HepG2 (cell line): ENCODE measurements at regions not wholly inside any gene's neighbourhood (a gene's known extent, or its start where the extent isn't known, plus 50 kb on each side); places are given as distances from the start of the nearest gene placed in this dataset.

Experiments
- BHLHE40 ChIP-seq: IDR thresholded peaks from 2 replicates; pipeline ENCODE4 v1.6.1; 2011; ENCODE audit warnings: low read length, improper control_type of control experiment
- KDM1A ChIP-seq: IDR thresholded peaks from 2 replicates; pipeline ENCODE4 v1.6.1; 2016; ENCODE audit warnings: missing compliant biosample characterization
- REPIN1 ChIP-seq: sonication (generic); formaldehyde crosslinking; IDR thresholded peaks from 2 replicates; pipeline ENCODE4 v1.8.0; 2022; ENCODE audit warnings: missing genetic modification reagents, low read depth, mild to moderate bottlenecking, borderline replicate concordance
- RFXAP ChIP-seq: sonication (generic); formaldehyde crosslinking; IDR thresholded peaks from 2 replicates; pipeline ENCODE4 v1.4.0; 2020; ENCODE audit warnings: missing genetic modification reagents, borderline replicate concordance
- SRSF1 ChIP-seq: fragments of 200-400 bp; formaldehyde crosslinking; optimal IDR thresholded peaks from 2 replicates; pipeline ENCODE3; 2017; ENCODE audit warnings: mild to moderate bottlenecking, low read depth, low read length, moderate library complexity
- STAT5B ChIP-seq: sonication (generic); formaldehyde crosslinking; IDR thresholded peaks from 2 replicates; pipeline ENCODE4 v1.4.0; 2020; ENCODE audit warnings: missing genetic modification reagents
- TBP ChIP-seq: sonication (generic); formaldehyde crosslinking; IDR thresholded peaks from 2 replicates; pipeline ENCODE4 v1.5.0; 2020; ENCODE audit warnings: missing genetic modification reagents
- TBX2 ChIP-seq: sonication (generic); formaldehyde crosslinking; IDR thresholded peaks from 2 replicates; pipeline ENCODE4 v1.5.0; 2020; ENCODE audit warnings: missing genetic modification reagents, mild to moderate bottlenecking, borderline replicate concordance
- ZNF160 ChIP-seq: sonication (generic); formaldehyde crosslinking; IDR thresholded peaks from 2 replicates; pipeline ENCODE4 v1.8.0; 2022; ENCODE audit warnings: mild to moderate bottlenecking, inconsistent platforms, missing genetic modification reagents
- ZNF772 ChIP-seq: sonication (generic); formaldehyde crosslinking; IDR thresholded peaks from 2 replicates; pipeline ENCODE4 v1.5.0; 2020; ENCODE audit warnings: mild to moderate bottlenecking, missing genetic modification reagents
- ZNF788 ChIP-seq: sonication (generic); formaldehyde crosslinking; IDR thresholded peaks from 2 replicates; pipeline ENCODE4 v1.5.0; 2020; ENCODE audit warnings: mild to moderate bottlenecking, missing genetic modification reagents, borderline replicate concordance
- ZNF883 ChIP-seq: sonication (generic); formaldehyde crosslinking; IDR thresholded peaks from 2 replicates; pipeline ENCODE4 v1.5.1; 2020; ENCODE audit warnings: mild to moderate bottlenecking, missing genetic modification reagents; ENCODE audit errors: not compliant biosample characterization
- TF ChIP-seq, protein P1 (sequence below): sonication (generic); formaldehyde crosslinking; IDR thresholded peaks from 2 replicates; pipeline ENCODE4 v1.5.0; 2020; ENCODE audit warnings: mild to moderate bottlenecking, missing genetic modification reagents
- TF ChIP-seq, protein P2 (sequence below): sonication (generic); formaldehyde crosslinking; IDR thresholded peaks from 2 replicates; pipeline ENCODE4 v1.5.0; 2020; ENCODE audit warnings: mild to moderate bottlenecking, missing genetic modification reagents, borderline replicate concordance
- TF ChIP-seq, protein P3 (sequence below): IDR thresholded peaks from 2 replicates; pipeline ENCODE4 v1.6.1; 2016; ENCODE audit warnings: missing genetic modification reagents, missing compliant biosample characterization
- TF ChIP-seq, protein P4 (sequence below): sonication (generic); formaldehyde crosslinking; IDR thresholded peaks from 2 replicates; pipeline ENCODE4 v1.9.0; 2021; ENCODE audit warnings: missing genetic modification reagents, borderline replicate concordance

DNA sequence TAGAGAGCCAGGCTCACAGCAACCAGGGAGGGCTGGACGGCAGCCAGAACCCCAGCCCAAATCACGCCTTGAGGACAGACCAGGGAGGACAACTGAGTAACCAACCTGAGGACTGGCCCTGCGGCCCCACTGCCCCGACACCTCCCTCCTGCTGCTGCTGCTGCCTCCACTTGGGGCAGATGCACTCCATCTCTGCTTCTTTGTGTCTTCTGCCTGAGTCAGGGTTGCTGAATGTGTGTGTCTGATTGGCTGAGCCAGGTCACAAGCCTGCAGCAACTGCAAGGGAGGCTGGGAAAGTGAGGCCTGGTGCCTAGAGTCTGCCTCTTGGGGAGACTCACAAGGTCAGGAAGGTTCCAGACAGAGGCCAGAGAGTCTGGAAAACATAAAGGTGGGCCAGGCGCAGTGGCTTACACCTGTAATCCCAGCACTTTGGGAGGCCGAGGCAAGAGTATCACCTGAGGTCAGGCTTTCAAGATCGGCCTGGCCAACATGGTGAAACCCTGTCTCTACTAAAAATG, 83.4 kb downstream of the ZFP36L2 start (continued):
- TF ChIP-seq, protein P1, sequence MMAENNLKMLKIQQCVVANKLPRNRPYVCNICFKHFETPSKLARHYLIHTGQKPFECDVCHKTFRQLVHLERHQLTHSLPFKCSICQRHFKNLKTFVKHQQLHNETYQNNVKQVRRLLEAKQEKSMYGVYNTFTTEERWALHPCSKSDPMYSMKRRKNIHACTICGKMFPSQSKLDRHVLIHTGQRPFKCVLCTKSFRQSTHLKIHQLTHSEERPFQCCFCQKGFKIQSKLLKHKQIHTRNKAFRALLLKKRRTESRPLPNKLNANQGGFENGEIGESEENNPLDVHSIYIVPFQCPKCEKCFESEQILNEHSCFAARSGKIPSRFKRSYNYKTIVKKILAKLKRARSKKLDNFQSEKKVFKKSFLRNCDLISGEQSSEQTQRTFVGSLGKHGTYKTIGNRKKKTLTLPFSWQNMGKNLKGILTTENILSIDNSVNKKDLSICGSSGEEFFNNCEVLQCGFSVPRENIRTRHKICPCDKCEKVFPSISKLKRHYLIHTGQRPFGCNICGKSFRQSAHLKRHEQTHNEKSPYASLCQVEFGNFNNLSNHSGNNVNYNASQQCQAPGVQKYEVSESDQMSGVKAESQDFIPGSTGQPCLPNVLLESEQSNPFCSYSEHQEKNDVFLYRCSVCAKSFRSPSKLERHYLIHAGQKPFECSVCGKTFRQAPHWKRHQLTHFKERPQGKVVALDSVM (CRISPR knock-in tag) = peak; percentile 93
- TF ChIP-seq, protein P2, sequence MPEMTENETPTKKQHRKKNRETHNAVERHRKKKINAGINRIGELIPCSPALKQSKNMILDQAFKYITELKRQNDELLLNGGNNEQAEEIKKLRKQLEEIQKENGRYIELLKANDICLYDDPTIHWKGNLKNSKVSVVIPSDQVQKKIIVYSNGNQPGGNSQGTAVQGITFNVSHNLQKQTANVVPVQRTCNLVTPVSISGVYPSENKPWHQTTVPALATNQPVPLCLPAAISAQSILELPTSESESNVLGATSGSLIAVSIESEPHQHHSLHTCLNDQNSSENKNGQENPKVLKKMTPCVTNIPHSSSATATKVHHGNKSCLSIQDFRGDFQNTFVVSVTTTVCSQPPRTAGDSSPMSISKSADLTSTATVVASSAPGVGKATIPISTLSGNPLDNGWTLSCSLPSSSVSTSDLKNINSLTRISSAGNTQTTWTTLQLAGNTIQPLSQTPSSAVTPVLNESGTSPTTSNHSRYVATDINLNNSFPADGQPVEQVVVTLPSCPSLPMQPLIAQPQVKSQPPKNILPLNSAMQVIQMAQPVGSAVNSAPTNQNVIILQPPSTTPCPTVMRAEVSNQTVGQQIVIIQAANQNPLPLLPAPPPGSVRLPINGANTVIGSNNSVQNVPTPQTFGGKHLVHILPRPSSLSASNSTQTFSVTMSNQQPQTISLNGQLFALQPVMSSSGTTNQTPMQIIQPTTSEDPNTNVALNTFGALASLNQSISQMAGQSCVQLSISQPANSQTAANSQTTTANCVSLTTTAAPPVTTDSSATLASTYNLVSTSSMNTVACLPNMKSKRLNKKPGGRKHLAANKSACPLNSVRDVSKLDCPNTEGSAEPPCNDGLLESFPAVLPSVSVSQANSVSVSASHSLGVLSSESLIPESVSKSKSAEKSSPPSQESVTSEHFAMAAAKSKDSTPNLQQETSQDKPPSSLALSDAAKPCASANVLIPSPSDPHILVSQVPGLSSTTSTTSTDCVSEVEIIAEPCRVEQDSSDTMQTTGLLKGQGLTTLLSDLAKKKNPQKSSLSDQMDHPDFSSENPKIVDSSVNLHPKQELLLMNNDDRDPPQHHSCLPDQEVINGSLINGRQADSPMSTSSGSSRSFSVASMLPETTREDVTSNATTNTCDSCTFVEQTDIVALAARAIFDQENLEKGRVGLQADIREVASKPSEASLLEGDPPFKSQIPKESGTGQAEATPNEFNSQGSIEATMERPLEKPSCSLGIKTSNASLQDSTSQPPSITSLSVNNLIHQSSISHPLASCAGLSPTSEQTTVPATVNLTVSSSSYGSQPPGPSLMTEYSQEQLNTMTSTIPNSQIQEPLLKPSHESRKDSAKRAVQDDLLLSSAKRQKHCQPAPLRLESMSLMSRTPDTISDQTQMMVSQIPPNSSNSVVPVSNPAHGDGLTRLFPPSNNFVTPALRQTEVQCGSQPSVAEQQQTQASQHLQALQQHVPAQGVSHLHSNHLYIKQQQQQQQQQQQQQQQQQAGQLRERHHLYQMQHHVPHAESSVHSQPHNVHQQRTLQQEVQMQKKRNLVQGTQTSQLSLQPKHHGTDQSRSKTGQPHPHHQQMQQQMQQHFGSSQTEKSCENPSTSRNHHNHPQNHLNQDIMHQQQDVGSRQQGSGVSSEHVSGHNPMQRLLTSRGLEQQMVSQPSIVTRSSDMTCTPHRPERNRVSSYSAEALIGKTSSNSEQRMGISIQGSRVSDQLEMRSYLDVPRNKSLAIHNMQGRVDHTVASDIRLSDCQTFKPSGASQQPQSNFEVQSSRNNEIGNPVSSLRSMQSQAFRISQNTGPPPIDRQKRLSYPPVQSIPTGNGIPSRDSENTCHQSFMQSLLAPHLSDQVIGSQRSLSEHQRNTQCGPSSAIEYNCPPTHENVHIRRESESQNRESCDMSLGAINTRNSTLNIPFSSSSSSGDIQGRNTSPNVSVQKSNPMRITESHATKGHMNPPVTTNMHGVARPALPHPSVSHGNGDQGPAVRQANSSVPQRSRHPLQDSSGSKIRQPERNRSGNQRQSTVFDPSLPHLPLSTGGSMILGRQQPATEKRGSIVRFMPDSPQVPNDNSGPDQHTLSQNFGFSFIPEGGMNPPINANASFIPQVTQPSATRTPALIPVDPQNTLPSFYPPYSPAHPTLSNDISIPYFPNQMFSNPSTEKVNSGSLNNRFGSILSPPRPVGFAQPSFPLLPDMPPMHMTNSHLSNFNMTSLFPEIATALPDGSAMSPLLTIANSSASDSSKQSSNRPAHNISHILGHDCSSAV (CRISPR knock-in tag) = no peak
- TF ChIP-seq ZNF788 (no peak), SRSF1 (no peak), KDM1A (CRISPR knock-in tag) (no peak; the same call in 1 of the 2 replicates), TBX2 (CRISPR knock-in tag) (no peak), TBP (CRISPR knock-in tag) (no peak), RFXAP (CRISPR knock-in tag) (no peak), STAT5B (CRISPR knock-in tag) (no peak), BHLHE40 (no peak), ZNF160 (CRISPR knock-in tag) (no peak), ZNF772 (no peak), ZNF883 (no peak), REPIN1 (no peak)
- TF ChIP-seq, protein P3, sequence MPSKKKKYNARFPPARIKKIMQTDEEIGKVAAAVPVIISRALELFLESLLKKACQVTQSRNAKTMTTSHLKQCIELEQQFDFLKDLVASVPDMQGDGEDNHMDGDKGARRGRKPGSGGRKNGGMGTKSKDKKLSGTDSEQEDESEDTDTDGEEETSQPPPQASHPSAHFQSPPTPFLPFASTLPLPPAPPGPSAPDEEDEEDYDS (CRISPR knock-in tag) = peak; percentile 44; the same call in 1 of the 2 replicates
- TF ChIP-seq, protein P4, sequence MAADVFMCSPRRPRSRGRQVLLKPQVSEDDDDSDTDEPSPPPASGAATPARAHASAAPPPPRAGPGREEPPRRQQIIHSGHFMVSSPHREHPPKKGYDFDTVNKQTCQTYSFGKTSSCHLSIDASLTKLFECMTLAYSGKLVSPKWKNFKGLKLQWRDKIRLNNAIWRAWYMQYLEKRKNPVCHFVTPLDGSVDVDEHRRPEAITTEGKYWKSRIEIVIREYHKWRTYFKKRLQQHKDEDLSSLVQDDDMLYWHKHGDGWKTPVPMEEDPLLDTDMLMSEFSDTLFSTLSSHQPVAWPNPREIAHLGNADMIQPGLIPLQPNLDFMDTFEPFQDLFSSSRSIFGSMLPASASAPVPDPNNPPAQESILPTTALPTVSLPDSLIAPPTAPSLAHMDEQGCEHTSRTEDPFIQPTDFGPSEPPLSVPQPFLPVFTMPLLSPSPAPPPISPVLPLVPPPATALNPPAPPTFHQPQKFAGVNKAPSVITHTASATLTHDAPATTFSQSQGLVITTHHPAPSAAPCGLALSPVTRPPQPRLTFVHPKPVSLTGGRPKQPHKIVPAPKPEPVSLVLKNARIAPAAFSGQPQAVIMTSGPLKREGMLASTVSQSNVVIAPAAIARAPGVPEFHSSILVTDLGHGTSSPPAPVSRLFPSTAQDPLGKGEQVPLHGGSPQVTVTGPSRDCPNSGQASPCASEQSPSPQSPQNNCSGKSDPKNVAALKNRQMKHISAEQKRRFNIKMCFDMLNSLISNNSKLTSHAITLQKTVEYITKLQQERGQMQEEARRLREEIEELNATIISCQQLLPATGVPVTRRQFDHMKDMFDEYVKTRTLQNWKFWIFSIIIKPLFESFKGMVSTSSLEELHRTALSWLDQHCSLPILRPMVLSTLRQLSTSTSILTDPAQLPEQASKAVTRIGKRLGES (CRISPR knock-in tag) = no peak
